Lung (tissue), 11 donors: ENCODE measurements at regions not wholly inside any gene's neighbourhood (a gene's known extent, or its start where the extent isn't known, plus 50 kb on each side); places are given as distances from the start of the nearest gene placed in this dataset.

Source experiments
- ATAC-seq: fragments of 200-7000 bp; cut with Tn5 transposase; one replicate; pipeline ENCODE4 v1.9.1; 2020; ENCODE audit warnings: moderate number of reproducible peaks; ENCODE audit not compliant: insufficient read depth, low FRiP score
- DNase-seq, 3 donors: peaks; one replicate each; pipeline ENCODE4 v3.0.0-alpha.2; 2013 to 2017
- H3K27ac ChIP-seq, 2 donors: one replicate each; pipeline ENCODE4 v1.5.1; 2013; ENCODE audit warnings: mild to moderate bottlenecking in 2 of 2, moderate library complexity in 2 of 2, control low read depth in 1 of 2, inconsistent platforms in 1 of 2, low read depth in 1 of 2, low read length in 1 of 2
- H3K27me3 ChIP-seq, 3 donors: one replicate each; pipeline ENCODE4 v1.5.1; 2013; ENCODE audit warnings: low read length in 2 of 3; ENCODE audit not compliant: control insufficient read depth in 3 of 3, insufficient read depth in 3 of 3
- H3K36me3 ChIP-seq, 4 donors: one replicate each; pipeline ENCODE4 v1.5.1; 2013; ENCODE audit warnings: low read length in 4 of 4, mild to moderate bottlenecking in 1 of 4, moderate library complexity in 1 of 4; ENCODE audit not compliant: control insufficient read depth in 4 of 4, insufficient read depth in 4 of 4
- H3K4me1 ChIP-seq, 5 donors: one replicate each; pipeline ENCODE4 v1.5.1; 2013; ENCODE audit warnings: low read length in 5 of 5, mild to moderate bottlenecking in 2 of 5, moderate library complexity in 1 of 5; ENCODE audit not compliant: control insufficient read depth in 5 of 5, insufficient read depth in 5 of 5
- H3K4me3 ChIP-seq: one replicate; pipeline ENCODE4 v1.5.1; 2013; ENCODE audit warnings: mild to moderate bottlenecking, control low read depth, moderate library complexity
- H3K9ac ChIP-seq, 2 donors: one replicate each; pipeline ENCODE4 v1.5.1; 2013; ENCODE audit warnings: low read length in 2 of 2, control low read depth in 1 of 2; ENCODE audit not compliant: insufficient read depth in 1 of 2
- H3K9me3 ChIP-seq, 4 donors: one replicate each; pipeline ENCODE4 v1.5.1; 2013; ENCODE audit warnings: low read length in 3 of 4, mild to moderate bottlenecking in 1 of 4, moderate library complexity in 1 of 4; ENCODE audit not compliant: control insufficient read depth in 4 of 4, insufficient read depth in 3 of 4
- WGBS, 2 donors: extraction: QIAGEN DNeasy Blood & Tissue Kit; methylation state at CpG; one replicate each; pipeline ENCODE4 v1.1.7; 2013; 5-methylcytosine and 5-hydroxymethylcytosine counted together
- TF ChIP-seq, protein P1 (sequence below): IDR thresholded peaks from 2 replicates; pipeline ENCODE4 v1.5.1; 2012; ENCODE audit warnings: mild to moderate bottlenecking; ENCODE audit errors: control extremely low read depth, extremely low read depth
- donor health status: control.
- donor health status: control.
- donor health status: Bipolar disorder and iron deficiency.
- donor health status: healthy.
- donor health status: DM: yes; HTN: yes; CAD: no.

DNA sequence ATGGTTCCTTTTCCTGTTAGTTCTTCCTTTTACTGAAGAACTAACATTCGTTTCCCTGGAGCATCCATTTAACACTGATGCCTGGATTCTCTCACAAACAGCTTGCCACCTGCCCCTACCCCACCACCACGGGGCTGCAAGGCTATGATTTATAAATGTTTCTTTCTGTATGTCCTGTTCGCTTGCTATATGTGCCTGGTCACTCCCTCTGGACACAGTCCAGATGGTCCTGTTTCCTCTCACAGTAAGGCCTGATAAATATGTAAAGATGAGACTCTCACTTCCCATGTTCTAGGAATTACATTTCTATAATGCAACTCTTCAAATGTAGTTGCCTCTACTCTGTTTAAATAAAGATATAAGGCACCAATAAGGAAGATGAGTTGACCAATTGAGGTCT is 146.4 kb upstream of the SHB start:
- H3K9me3 ChIP-seq = peaks cover 0 to 2% (median 0%) of the 10 kb centered on the region in 4 donors
- ATAC-seq = no peak
- no peak overlapping the region for H3K27ac ChIP-seq
- no peak overlapping the region for H3K4me3 ChIP-seq
- TF ChIP-seq, protein P1, sequence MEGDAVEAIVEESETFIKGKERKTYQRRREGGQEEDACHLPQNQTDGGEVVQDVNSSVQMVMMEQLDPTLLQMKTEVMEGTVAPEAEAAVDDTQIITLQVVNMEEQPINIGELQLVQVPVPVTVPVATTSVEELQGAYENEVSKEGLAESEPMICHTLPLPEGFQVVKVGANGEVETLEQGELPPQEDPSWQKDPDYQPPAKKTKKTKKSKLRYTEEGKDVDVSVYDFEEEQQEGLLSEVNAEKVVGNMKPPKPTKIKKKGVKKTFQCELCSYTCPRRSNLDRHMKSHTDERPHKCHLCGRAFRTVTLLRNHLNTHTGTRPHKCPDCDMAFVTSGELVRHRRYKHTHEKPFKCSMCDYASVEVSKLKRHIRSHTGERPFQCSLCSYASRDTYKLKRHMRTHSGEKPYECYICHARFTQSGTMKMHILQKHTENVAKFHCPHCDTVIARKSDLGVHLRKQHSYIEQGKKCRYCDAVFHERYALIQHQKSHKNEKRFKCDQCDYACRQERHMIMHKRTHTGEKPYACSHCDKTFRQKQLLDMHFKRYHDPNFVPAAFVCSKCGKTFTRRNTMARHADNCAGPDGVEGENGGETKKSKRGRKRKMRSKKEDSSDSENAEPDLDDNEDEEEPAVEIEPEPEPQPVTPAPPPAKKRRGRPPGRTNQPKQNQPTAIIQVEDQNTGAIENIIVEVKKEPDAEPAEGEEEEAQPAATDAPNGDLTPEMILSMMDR = no peak
- no peaks in the 10 kb centered on the region for H3K36me3 ChIP-seq
- no peak for DNase-seq
- H3K4me1 ChIP-seq = no peaks in the 10 kb centered on the region
- 30 to 36% methylated on average over 3 of the region's 3 CpGs for WGBS, 2 donors
- peaks cover 0 to 3% (median 0%) of the 10 kb centered on the region in 3 donors for H3K27me3 ChIP-seq
- no peak overlapping the region for H3K9ac ChIP-seq

DNA sequence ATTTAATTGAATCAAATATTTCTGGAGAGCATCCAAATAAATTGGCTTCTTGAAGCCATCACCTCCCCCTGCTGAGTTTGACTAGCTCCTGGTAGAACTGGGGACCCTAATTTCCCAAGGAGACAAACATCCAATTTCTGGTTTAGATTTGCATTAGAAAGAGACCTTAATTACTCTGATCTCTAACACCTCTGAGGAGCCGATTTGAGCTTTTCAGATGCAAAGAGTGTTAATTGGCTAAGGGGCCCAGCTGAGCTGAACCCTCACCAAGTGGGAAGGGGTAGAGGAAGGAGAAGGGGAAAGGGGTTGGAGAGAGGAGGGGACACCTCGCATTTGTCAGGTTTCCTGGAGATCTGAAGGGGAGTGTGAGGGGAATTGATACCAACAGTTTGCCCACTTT is 145.4 kb upstream of the SHB start:
- Histone ChIP-seq H3K9me3 (peaks cover 0 to 2% (median 0%) of the 10 kb centered on the region in 4 donors), H3K27me3 (peaks cover 0 to 3% (median 0%) of the 10 kb centered on the region in 3 donors), H3K27ac (no peak overlapping the region), H3K36me3 (no peaks in the 10 kb centered on the region), H3K9ac (no peak overlapping the region), H3K4me1 (no peaks in the 10 kb centered on the region), H3K4me3 (no peak overlapping the region)
- ATAC-seq (no peak), DNase-seq (peak in 1 of 3 donors; percentile 7)
- 60 to 65% methylated on average over 2 of the region's 2 CpGs for WGBS, 2 donors
- TF ChIP-seq, protein P1 = no peak

DNA sequence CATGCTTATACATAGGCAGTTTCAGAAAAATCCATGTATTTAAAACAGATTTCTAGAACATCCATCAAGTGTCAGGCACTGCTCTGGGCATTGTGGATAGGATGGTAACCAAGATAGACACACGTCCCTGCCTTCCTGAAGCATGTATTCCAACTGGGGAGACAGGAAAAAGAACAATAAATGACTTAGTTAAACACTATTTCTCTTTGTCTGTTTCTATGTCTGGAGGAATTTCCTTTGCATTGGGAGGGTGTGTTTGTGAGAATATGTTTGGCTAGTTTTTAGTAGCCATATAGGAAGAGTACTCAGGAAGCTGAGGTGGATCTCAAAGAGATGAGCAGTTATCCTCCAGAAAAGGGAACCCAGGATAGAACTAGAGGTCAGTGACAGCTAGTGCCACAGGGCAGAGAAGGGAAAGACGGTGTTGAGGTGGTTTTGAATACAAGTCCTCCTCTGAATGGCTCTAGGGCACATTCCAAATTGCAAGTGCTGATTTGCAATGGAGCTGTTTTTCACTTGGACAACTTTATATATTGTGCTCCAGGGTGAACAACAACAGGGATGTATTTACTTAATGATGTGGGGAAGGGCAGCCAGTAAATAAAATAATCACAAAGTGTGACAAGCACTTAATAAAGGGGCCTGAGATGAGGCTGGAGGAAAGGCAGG is 144.7 kb upstream of the SHB start:
- TF ChIP-seq, protein P1 = no peak
- no peak overlapping the region for H3K4me3 ChIP-seq

More for the DNA sequence above, 144.7 kb upstream of the SHB start:
- Histone ChIP-seq H3K27me3 (peaks cover 0 to 3% (median 0%) of the 10 kb centered on the region in 3 donors), H3K9me3 (peaks cover 0 to 2% (median 0%) of the 10 kb centered on the region in 4 donors), H3K4me1 (no peaks in the 10 kb centered on the region), H3K27ac (no peak overlapping the region), H3K36me3 (no peaks in the 10 kb centered on the region), H3K9ac (no peak overlapping the region)
- no peak for ATAC-seq
- WGBS, 2 donors = 60 to 63% methylated on average over 2 of the region's 2 CpGs
- DNase-seq = no peak
